Glutamatergic neuron (in vitro differentiated cells): ENCODE measurements at regions not wholly inside any gene's neighbourhood (a gene's known extent, or its start where the extent isn't known, plus 50 kb on each side); places are given as distances from the start of the nearest gene placed in this dataset.

Experiments used
- DNase-seq: peaks from one replicate; pipeline ENCODE4 v3.0.0; 2022
- H3K27ac Mint-ChIP-seq: one replicate; pipeline ENCODE4 v1.8.0; 2020; ENCODE audit warnings: mild to moderate bottlenecking, mixed read lengths, inconsistent platforms; ENCODE audit not compliant: unreplicated experiment
- H3K27me3 Mint-ChIP-seq: one replicate; pipeline ENCODE4 v1.8.0; 2020; ENCODE audit warnings: mild to moderate bottlenecking, moderate library complexity, mixed read lengths, inconsistent platforms; ENCODE audit not compliant: unreplicated experiment
- H3K36me3 Mint-ChIP-seq: one replicate; pipeline ENCODE4 v1.8.0; 2020; ENCODE audit warnings: mild to moderate bottlenecking, mixed read lengths, inconsistent platforms; ENCODE audit not compliant: unreplicated experiment
- H3K4me1 Mint-ChIP-seq: one replicate; pipeline ENCODE4 v1.8.0; 2020; ENCODE audit warnings: mild to moderate bottlenecking, low read depth, mixed read lengths, inconsistent platforms; ENCODE audit not compliant: unreplicated experiment
- H3K4me3 Mint-ChIP-seq: one replicate; pipeline ENCODE4 v1.8.0; 2020; ENCODE audit warnings: mild to moderate bottlenecking, mixed read lengths, inconsistent platforms; ENCODE audit not compliant: unreplicated experiment
- H3K9me3 Mint-ChIP-seq: one replicate; pipeline ENCODE4 v1.8.0; 2020; ENCODE audit warnings: mild to moderate bottlenecking, moderate library complexity, mixed read lengths, inconsistent platforms; ENCODE audit not compliant: unreplicated experiment
- TF ChIP-seq, protein P1 (sequence below): fragments of 200-600 bp; sonication (generic); IDR thresholded peaks from one replicate; pipeline ENCODE4 v1.5.0; 2021; ENCODE audit not compliant: partially characterized antibody, unreplicated experiment

DNA sequence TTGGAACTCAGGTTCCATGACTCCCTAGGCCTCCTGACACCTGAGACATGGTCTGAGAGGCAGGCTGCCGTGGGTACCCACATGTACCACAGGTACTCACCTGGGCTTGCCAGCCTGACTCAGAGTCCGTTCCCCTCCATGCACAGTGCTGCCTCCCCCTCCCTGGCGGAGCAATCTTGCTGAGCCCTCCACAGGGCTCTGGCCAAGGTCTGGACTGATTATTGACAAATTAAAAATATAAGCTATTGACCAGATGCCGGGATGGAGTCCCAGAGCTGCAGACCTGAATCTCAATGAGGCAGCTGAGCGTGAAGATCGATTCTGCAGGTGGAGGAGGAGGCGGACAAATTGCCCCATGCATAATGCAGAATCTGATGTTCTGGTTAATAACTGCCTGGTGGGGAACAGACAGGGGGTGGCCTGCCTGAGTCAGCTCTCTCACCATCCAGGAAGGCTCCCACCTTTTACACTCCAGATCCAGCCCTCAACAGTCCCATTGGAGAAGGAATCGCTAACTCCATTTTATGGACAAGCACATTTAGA lies 422.7 kb downstream of the MIAT start:
- H3K36me3 Mint-ChIP-seq = no peaks in the 10 kb centered on the region
- DNase-seq = no peak
- H3K4me1 Mint-ChIP-seq = no peaks in the 10 kb centered on the region
- H3K27ac Mint-ChIP-seq = no peak overlapping the region
- H3K4me3 Mint-ChIP-seq = no peak overlapping the region
- no peaks in the 10 kb centered on the region for H3K9me3 Mint-ChIP-seq
- TF ChIP-seq, protein P1, sequence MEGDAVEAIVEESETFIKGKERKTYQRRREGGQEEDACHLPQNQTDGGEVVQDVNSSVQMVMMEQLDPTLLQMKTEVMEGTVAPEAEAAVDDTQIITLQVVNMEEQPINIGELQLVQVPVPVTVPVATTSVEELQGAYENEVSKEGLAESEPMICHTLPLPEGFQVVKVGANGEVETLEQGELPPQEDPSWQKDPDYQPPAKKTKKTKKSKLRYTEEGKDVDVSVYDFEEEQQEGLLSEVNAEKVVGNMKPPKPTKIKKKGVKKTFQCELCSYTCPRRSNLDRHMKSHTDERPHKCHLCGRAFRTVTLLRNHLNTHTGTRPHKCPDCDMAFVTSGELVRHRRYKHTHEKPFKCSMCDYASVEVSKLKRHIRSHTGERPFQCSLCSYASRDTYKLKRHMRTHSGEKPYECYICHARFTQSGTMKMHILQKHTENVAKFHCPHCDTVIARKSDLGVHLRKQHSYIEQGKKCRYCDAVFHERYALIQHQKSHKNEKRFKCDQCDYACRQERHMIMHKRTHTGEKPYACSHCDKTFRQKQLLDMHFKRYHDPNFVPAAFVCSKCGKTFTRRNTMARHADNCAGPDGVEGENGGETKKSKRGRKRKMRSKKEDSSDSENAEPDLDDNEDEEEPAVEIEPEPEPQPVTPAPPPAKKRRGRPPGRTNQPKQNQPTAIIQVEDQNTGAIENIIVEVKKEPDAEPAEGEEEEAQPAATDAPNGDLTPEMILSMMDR = no peak
- H3K27me3 Mint-ChIP-seq = peaks cover 11% of the 10 kb centered on the region

DNA sequence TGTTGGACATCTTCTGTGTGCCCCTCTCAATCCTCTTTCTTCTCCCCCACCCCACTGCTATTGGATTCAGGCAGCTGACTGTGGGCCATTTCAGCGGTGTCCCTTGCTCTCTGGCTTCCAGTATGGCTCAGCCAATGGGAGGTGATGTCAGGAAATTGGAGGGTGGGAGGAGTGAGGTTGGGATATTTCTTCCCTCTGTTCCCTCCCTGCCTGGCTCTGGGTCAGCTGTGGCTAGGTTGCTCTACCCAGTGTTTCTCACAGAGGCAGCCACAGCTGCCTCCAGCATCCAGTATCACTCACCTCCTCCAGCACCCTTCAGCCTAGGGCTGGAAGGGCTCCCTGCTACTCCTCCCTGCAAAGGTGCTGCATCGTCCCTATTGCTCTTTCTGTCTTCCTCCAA lies 423.5 kb downstream of the MIAT start:
- no peaks in the 10 kb centered on the region for H3K36me3 Mint-ChIP-seq
- no peaks in the 10 kb centered on the region for H3K9me3 Mint-ChIP-seq
- no peak for DNase-seq
- TF ChIP-seq, protein P1 = no peak
- H3K4me1 Mint-ChIP-seq = no peaks in the 10 kb centered on the region
- no peak overlapping the region for H3K27ac Mint-ChIP-seq
- peaks cover 9% of the 10 kb centered on the region for H3K27me3 Mint-ChIP-seq
- no peak overlapping the region for H3K4me3 Mint-ChIP-seq

DNA sequence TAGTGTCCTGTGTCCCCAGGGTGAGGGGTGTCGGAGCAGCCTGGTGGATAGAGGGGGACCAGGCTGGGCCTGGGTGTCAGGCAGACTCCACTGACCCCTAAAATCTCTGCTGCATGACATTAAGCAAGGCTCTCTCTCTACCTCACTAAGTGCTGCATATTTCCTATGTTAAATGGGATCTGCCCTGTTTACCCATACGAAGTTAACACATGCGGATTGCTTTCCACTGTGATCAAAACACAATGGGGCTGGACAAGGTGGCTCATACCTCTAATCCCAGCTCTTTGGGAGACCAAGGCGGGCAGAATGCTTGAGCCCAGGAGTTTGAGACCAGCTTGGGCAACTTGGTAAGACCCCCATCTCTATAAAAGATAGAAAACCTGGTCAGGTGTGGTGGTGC lies 426.2 kb downstream of the MIAT start:
- Mint-ChIP-seq H3K4me1 (no peaks in the 10 kb centered on the region), H3K9me3 (peaks cover 2% of the 10 kb centered on the region), H3K27me3 (peaks cover 6% of the 10 kb centered on the region), H3K4me3 (no peak overlapping the region), H3K27ac (no peak overlapping the region), H3K36me3 (no peaks in the 10 kb centered on the region)
- TF ChIP-seq, protein P1 = no peak
- no peak for DNase-seq

DNA sequence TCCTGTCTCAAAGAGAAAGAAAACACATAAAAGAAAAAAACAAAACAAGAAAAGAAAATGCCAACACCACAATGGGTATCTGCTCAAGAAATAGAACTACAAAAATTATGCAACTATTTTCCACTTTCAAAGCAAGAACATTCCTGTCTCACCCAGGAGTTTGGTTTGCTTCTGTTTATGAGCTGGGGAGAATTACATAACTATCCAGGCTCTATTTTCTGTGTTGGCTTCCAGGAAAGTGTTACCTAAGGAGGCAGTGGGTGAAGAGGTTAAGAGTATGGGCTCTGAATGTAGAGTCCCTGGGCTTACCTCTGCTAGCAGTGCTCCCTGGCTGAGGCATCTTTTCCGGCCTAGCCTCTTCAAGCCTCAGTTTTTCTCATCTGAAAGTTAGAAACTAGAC lies 426.7 kb downstream of the MIAT start:
- Mint-ChIP-seq H3K4me3 (no peak overlapping the region), H3K27me3 (peaks cover 6% of the 10 kb centered on the region), H3K9me3 (peaks cover 2% of the 10 kb centered on the region), H3K36me3 (no peaks in the 10 kb centered on the region), H3K4me1 (no peaks in the 10 kb centered on the region), H3K27ac (no peak overlapping the region)
- DNase-seq = no peak
- TF ChIP-seq, protein P1 = no peak

DNA sequence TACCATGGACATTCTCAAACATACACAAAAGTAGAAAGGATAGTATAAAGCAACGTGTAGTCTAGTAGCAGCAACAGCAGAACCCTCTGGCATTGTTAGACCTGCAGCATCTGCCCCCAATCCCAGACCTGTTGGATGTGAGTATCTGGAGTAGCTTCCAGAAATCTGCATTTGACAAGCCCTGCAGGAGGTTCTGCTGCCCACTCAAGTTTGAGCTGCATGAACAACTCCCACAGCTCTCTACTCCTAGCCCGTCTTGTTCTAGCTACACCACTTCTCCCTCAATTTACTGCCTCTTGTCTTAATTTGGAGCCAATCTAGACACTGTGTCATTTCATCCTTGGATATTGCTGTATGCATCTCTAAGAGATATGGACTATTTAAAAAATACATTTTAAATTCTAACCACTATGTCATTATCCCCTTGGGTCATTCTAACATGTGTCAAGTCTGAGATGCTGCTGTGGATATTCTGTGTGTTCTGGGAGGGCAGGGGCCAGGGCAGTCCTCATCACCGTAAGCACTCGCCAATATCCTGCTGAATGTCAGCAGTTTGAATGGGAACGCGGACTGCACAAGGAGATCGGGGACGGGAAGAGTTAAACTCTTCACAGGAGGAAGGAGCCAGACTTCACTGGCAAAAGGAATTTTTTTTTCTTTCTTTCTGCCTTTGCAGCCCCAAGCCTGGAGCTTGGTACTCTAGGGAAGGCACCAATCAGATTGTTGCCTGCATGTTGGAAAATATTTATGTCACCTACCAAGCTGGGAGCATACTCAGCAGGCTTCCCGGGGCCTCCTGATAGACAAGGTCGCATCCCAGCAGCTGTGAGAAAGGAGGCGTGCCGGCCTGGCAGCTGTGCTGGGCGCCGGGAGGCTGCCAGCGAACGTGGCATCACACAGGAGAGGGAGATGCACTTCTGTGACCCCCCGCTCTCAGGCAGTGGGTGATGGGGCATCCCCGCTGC lies 429.0 kb downstream of the MIAT start:
- Mint-ChIP-seq H3K4me1 (no peaks in the 10 kb centered on the region), H3K27ac (no peak overlapping the region), H3K27me3 (peaks cover 6% of the 10 kb centered on the region), H3K36me3 (no peaks in the 10 kb centered on the region), H3K9me3 (peaks cover 2% of the 10 kb centered on the region), H3K4me3 (no peak overlapping the region)
- DNase-seq = no peak
- TF ChIP-seq, protein P1 = no peak
